NB4 (cell line): ENCODE measurements at regions not wholly inside any gene's neighbourhood (a gene's known extent, or its start where the extent isn't known, plus 50 kb on each side); places are given as distances from the start of the nearest gene placed in this dataset.

ENCODE experiments used
- POLR2A ChIP-seq: IDR thresholded peaks from 2 replicates; pipeline ENCODE4 v1.6.1; 2011; ENCODE audit warnings: mild to moderate bottlenecking; ENCODE audit not compliant: insufficient read length; ENCODE audit errors: extremely low read depth
- TF ChIP-seq, protein P1 (sequence below): IDR thresholded peaks from one replicate; pipeline ENCODE4 v1.5.1; 2012; ENCODE audit warnings: low read depth, low read length

DNA sequence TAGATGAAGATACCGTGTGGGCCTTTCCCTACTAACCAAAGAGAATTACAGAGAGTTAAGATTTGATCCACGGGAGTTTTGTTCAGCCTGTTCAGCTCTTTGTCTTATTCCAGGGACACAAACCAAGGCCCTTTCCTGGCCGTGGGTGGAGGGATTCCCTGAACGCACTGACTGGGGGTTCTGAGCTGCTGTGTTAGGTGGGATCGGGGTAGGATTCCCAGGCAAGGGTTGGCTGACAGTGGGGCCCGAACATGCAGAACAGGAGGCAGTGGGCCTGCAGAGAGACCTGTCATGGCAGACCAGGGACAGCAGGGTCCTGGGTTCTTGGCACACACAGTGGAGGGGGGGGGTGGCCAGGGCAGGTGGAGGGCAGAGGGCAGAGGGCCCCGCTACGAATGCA, 89.5 kb upstream of the MKI67 start:
- no peak for TF ChIP-seq POLR2A
- TF ChIP-seq, protein P1, sequence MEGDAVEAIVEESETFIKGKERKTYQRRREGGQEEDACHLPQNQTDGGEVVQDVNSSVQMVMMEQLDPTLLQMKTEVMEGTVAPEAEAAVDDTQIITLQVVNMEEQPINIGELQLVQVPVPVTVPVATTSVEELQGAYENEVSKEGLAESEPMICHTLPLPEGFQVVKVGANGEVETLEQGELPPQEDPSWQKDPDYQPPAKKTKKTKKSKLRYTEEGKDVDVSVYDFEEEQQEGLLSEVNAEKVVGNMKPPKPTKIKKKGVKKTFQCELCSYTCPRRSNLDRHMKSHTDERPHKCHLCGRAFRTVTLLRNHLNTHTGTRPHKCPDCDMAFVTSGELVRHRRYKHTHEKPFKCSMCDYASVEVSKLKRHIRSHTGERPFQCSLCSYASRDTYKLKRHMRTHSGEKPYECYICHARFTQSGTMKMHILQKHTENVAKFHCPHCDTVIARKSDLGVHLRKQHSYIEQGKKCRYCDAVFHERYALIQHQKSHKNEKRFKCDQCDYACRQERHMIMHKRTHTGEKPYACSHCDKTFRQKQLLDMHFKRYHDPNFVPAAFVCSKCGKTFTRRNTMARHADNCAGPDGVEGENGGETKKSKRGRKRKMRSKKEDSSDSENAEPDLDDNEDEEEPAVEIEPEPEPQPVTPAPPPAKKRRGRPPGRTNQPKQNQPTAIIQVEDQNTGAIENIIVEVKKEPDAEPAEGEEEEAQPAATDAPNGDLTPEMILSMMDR: no peak
